Ascending aorta (tissue), 2 donors: ENCODE measurements at regions not wholly inside any gene's neighbourhood (a gene's known extent, or its start where the extent isn't known, plus 50 kb on each side); places are given as distances from the start of the nearest gene placed in this dataset.

Experiments used
- DNase-seq, 2 donors: peaks; one replicate each; pipeline ENCODE4 v3.0.0-alpha.2; 2019; ENCODE audit warnings: low spot score in 2 of 2
- H3K27ac ChIP-seq, 2 donors: fragments of 200-600 bp; sonication (generic); one replicate each; pipeline ENCODE4 v1.5.1; 2016 to 2017; ENCODE audit warnings: mild to moderate bottlenecking in 1 of 2
- H3K27me3 ChIP-seq: fragments of 200-600 bp; sonication (generic); one replicate; pipeline ENCODE4 v1.5.1; 2017
- H3K36me3 ChIP-seq, 2 donors: fragments of 200-600 bp; sonication (generic); one replicate each; pipeline ENCODE4 v1.5.1; 2016
- H3K4me1 ChIP-seq, 2 donors: fragments of 200-600 bp; sonication (generic); one replicate each; pipeline ENCODE4 v1.5.1; 2016 to 2017; ENCODE audit warnings: mild to moderate bottlenecking in 1 of 2
- H3K4me3 ChIP-seq, 2 donors: fragments of 200-600 bp; sonication (generic); one replicate each; pipeline ENCODE4 v1.5.1; 2016 to 2017; ENCODE audit warnings: mild to moderate bottlenecking in 1 of 2
- H3K9me3 ChIP-seq, 2 donors: fragments of 200-600 bp; sonication (generic); one replicate each; pipeline ENCODE4 v1.5.1; 2016
- intact Hi-C: fragments of 100-400 bp; cut with DNase I; formaldehyde crosslinking; loops from one replicate; pipeline ENCODE4 v1.15.1; 2023
- TF ChIP-seq, protein P1 (sequence below), 3 experiments: fragments of 200-600 bp in 2 of 3; fragments of 450-650 bp in 1 of 3; sonication (generic) in 2 of 3; IDR thresholded peaks; one replicate each; pipeline ENCODE4 v1.5.1; 2016 to 2019; ENCODE audit warnings: antibody characterized with exemption in 3 of 3, mild to moderate bottlenecking in 1 of 3, moderate library complexity in 1 of 3

GRCh38 chr2:67055387-67056304 lies 341.5 kb upstream of the ETAA1 start:
- H3K36me3 ChIP-seq: no peaks in the 10 kb centered on the region
- intact Hi-C loops: no loop called here
- H3K9me3 ChIP-seq: peaks cover 0 to 5% of the 10 kb centered on the region in 2 donors
- DNase-seq: no peak
- H3K4me1 ChIP-seq: no peaks in the 10 kb centered on the region
- TF ChIP-seq, protein P1, sequence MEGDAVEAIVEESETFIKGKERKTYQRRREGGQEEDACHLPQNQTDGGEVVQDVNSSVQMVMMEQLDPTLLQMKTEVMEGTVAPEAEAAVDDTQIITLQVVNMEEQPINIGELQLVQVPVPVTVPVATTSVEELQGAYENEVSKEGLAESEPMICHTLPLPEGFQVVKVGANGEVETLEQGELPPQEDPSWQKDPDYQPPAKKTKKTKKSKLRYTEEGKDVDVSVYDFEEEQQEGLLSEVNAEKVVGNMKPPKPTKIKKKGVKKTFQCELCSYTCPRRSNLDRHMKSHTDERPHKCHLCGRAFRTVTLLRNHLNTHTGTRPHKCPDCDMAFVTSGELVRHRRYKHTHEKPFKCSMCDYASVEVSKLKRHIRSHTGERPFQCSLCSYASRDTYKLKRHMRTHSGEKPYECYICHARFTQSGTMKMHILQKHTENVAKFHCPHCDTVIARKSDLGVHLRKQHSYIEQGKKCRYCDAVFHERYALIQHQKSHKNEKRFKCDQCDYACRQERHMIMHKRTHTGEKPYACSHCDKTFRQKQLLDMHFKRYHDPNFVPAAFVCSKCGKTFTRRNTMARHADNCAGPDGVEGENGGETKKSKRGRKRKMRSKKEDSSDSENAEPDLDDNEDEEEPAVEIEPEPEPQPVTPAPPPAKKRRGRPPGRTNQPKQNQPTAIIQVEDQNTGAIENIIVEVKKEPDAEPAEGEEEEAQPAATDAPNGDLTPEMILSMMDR (IDR thresholded peaks at IDR 0.05): no peak
- H3K27ac ChIP-seq: no peak overlapping the region
- no peak overlapping the region for H3K4me3 ChIP-seq
- no peaks in the 10 kb centered on the region for H3K27me3 ChIP-seq

DNA sequence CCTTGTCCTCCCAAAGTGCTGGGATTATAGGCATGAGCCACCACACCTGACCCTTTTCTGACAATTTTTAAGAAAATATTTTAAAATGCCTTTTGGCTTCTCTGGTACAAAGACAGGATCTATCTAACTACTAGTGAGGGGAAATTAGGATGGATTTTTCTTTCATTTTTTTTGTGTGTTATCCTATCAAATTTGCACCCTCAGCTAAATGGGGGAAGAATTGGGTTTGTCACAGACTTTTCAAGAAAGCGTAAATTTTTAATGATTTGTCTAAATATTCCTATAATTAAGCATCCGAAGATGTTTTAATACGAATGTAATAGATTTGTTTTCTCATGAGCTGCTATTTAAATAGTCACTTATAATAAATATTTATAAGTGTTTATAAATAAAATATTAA lies 340.0 kb upstream of the ETAA1 start:
- Histone ChIP-seq H3K27ac (no peak overlapping the region), H3K9me3 (peaks cover 0 to 5% of the 10 kb centered on the region in 2 donors), H3K4me1 (no peaks in the 10 kb centered on the region), H3K27me3 (no peaks in the 10 kb centered on the region), H3K4me3 (no peak overlapping the region), H3K36me3 (no peaks in the 10 kb centered on the region)
- TF ChIP-seq, protein P1 (IDR thresholded peaks at IDR 0.05): no peak
- intact Hi-C loops: no loop called here
- DNase-seq: no peak

- TF ChIP-seq, protein P1 (IDR thresholded peaks at IDR 0.05): no peak
- DNase-seq: no peak
- Histone ChIP-seq H3K27ac (no peak overlapping the region), H3K27me3 (no peaks in the 10 kb centered on the region), H3K4me1 (no peaks in the 10 kb centered on the region), H3K9me3 (peaks cover 0 to 5% of the 10 kb centered on the region in 2 donors), H3K4me3 (no peak overlapping the region), H3K36me3 (no peaks in the 10 kb centered on the region)
- intact Hi-C loops: no loop called here
These were observed 339.0 kb upstream of the ETAA1 start for GRCh38 chr2:67057901-67058703.

- intact Hi-C loops: no loop called here
- no peak overlapping the region for H3K27ac ChIP-seq
- TF ChIP-seq, protein P1 (IDR thresholded peaks at IDR 0.05): no peak
- H3K4me3 ChIP-seq: no peak overlapping the region
- no peaks in the 10 kb centered on the region for H3K36me3 ChIP-seq
- no peak for DNase-seq
- H3K9me3 ChIP-seq: peaks cover 0 to 2% of the 10 kb centered on the region in 2 donors
- H3K27me3 ChIP-seq: no peaks in the 10 kb centered on the region
- H3K4me1 ChIP-seq: no peaks in the 10 kb centered on the region
These were observed 332.1 kb upstream of the ETAA1 start for GRCh38 chr2:67065046-67065445.

DNA sequence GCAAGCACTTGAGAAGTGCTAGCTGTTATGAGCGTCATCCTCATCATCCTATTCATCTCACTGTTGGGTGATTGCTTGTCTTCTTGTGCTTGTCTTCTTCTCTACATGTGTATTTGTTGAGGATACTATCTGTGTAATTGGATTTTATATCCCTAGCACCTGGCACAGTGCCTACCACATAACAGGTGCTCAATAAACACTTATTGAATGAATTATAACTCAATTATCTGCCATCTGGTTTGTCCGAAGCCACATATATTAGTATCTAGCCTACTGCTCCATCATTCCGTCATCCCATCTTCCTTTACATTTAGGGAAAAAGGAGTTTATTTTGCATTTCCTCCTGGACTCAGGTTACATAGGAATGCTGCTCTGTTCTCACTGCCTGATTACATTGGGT lies 330.4 kb upstream of the ETAA1 start:
- no peaks in the 10 kb centered on the region for H3K4me1 ChIP-seq
- TF ChIP-seq, protein P1 (IDR thresholded peaks at IDR 0.05): no peak
- H3K36me3 ChIP-seq: no peaks in the 10 kb centered on the region
- H3K27me3 ChIP-seq: no peaks in the 10 kb centered on the region
- no peak overlapping the region for H3K4me3 ChIP-seq
- intact Hi-C loops: no loop called here
- H3K27ac ChIP-seq: no peak overlapping the region
- no peak for DNase-seq
- H3K9me3 ChIP-seq: no peaks in the 10 kb centered on the region
